Vagina (tissue), 2 donors: ENCODE measurements at regions not wholly inside any gene's neighbourhood (a gene's known extent, or its start where the extent isn't known, plus 50 kb on each side); places are given as distances from the start of the nearest gene placed in this dataset.

Experiments
- CTCF ChIP-seq, 3 experiments: fragments of 450-650 bp in 2 of 3; fragments of 200-600 bp in 1 of 3; sonication (generic) in 1 of 3; IDR thresholded peaks; one replicate each; pipeline ENCODE4 v1.5.1; 2017 to 2019; ENCODE audit warnings: antibody characterized with exemption in 3 of 3, mild to moderate bottlenecking in 2 of 3, moderate library complexity in 2 of 3
- POLR2AphosphoS5 ChIP-seq, 2 donors: sonication (generic); formaldehyde crosslinking; IDR thresholded peaks; one replicate each; pipeline ENCODE4 v1.9.0; 2017; ENCODE audit warnings: antibody characterized with exemption in 2 of 2, mild to moderate bottlenecking in 2 of 2, low read depth in 1 of 2; ENCODE audit not compliant: insufficient read depth in 1 of 2

DNA sequence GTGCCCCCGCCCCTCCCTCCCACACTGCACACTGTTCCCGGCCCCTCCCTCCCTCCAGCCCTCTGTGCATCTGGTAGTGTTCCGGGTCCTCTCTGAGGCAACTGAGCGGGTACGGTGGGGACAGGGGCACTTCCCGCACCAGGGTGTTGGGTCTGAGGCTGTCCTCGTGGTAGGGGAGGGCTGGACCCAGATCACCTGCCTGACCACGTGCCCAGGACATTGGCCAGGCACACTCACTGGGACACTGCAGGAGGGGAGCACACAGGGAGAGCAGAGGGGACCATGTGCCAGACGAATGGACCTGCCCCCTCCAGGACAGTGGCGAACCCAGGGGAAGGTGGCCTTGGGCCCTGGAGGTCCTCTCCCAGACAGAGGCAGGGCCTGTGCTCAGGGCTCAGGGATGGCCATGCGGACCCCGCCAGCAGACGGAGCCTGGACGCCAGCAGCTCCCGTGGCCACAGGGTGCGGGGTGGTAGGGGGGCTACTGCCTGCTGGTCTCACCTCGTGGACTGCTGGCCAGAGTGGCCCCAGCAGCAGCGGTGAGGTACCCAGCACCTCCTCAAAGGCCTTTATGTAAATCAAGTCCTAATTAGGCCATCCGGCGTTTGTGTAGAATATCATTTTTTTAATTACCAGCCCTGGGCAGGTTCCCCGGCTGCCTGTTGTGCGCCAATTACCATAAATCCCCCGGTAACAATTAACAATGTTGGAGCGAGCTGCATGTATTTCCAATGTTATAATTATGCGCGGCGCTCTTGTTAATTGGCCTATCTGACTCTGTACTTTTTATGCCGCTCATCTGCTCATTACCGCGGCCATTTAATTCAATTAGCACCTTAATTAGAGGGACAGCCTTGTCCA is 106.9 kb downstream of the FAM53A start:
- no peak for TF ChIP-seq CTCF (IDR thresholded peaks at IDR 0.05)
- TF ChIP-seq POLR2AphosphoS5 (IDR thresholded peaks at IDR 0.05; ENCODE audit: insufficient read depth in 1 of 2, low read depth in 1 of 2), result no peak
